ENCODE measurements at regions not wholly inside any gene's neighbourhood (a gene's known extent, or its start where the extent isn't known, plus 50 kb on each side); places are given as distances from the start of the nearest gene placed in this dataset.

DNA sequence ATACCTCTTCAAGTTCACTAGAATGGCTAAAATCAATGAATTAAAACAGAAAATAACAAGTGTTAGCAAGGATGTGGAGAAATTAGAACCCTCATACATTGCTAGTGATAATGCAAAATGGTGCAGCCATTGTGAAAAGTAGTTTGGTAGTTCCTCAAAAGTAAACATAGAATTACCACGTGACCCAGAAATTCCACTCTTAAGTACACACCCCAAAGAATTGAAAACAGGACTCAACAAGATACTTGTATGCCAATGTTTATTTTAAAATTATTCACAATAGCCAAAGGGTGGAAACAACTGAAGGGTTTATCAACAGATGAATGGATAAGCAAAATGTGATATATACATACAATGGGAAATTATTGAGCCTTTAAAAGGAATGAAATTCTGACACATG is 70.3 kb downstream of the BARX1 start:
- TF ChIP-seq, protein P1, sequence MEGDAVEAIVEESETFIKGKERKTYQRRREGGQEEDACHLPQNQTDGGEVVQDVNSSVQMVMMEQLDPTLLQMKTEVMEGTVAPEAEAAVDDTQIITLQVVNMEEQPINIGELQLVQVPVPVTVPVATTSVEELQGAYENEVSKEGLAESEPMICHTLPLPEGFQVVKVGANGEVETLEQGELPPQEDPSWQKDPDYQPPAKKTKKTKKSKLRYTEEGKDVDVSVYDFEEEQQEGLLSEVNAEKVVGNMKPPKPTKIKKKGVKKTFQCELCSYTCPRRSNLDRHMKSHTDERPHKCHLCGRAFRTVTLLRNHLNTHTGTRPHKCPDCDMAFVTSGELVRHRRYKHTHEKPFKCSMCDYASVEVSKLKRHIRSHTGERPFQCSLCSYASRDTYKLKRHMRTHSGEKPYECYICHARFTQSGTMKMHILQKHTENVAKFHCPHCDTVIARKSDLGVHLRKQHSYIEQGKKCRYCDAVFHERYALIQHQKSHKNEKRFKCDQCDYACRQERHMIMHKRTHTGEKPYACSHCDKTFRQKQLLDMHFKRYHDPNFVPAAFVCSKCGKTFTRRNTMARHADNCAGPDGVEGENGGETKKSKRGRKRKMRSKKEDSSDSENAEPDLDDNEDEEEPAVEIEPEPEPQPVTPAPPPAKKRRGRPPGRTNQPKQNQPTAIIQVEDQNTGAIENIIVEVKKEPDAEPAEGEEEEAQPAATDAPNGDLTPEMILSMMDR (IDR thresholded peaks at IDR 0.05; ENCODE audit: low read depth, low read length): no peak
- TF ChIP-seq EZH2phosphoT487 (IDR thresholded peaks at IDR 0.05; ENCODE audit: low read depth): no peak
